ENCODE measurements at regions not wholly inside any gene's neighbourhood (a gene's known extent, or its start where the extent isn't known, plus 50 kb on each side); places are given as distances from the start of the nearest gene placed in this dataset.

DNA sequence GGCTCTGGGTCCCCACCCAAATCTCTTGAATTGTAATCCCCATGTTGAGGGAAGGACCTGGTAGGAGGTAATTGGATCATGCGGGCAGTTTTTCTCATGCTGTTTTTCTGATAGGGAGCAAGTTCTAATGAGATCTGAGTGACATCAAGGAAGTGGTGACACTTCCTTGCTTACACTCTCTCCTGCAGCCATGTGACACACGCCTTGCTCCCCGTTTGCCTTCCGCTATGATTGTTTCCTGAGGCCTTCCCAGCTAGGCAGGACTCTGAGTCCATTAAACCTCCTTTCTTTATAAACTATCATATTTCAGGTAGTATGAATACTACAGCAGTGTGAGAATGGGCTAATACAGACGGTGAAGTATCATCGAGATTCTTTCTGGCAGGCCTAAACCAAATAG lies 1040.4 kb upstream of the MIR17HG start:
- Histone ChIP-seq H3K27ac (no peak overlapping the region), H3K36me3 (no peaks in the 10 kb centered on the region), H3K27me3 (ENCODE audit: low read depth) (no peaks in the 10 kb centered on the region), H3K9me3 (no peaks in the 10 kb centered on the region), H3K4me1 (no peaks in the 10 kb centered on the region), H3K4me3 (no peak overlapping the region)
- intact Hi-C loops (cut with DNase I): no loop called here
- ATAC-seq (no peak), DNase-seq (no peak)
- TF ChIP-seq, protein P1, sequence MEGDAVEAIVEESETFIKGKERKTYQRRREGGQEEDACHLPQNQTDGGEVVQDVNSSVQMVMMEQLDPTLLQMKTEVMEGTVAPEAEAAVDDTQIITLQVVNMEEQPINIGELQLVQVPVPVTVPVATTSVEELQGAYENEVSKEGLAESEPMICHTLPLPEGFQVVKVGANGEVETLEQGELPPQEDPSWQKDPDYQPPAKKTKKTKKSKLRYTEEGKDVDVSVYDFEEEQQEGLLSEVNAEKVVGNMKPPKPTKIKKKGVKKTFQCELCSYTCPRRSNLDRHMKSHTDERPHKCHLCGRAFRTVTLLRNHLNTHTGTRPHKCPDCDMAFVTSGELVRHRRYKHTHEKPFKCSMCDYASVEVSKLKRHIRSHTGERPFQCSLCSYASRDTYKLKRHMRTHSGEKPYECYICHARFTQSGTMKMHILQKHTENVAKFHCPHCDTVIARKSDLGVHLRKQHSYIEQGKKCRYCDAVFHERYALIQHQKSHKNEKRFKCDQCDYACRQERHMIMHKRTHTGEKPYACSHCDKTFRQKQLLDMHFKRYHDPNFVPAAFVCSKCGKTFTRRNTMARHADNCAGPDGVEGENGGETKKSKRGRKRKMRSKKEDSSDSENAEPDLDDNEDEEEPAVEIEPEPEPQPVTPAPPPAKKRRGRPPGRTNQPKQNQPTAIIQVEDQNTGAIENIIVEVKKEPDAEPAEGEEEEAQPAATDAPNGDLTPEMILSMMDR (IDR thresholded peaks at IDR 0.05): no peak

DNA sequence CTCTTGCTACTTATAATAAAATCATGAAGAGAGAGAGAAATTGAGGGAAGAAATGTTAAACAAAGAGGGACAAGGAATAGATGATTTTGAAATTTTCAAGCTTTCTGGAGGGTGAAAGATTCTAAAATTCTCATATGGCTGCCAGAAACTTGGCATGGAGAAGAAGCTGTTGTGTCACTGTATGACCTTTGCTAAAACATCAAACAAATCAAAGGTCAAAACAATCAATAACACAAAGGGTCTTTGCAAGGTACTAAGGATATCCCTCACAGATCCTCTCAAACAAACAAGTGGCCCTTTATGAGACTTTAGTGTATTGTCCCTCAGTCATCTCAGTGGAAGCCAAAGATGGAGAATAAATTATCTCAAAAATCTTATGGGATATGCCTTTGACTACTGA lies 1039.2 kb upstream of the MIR17HG start:
- no peaks in the 10 kb centered on the region for H3K36me3 ChIP-seq
- H3K4me3 ChIP-seq: no peak overlapping the region
- intact Hi-C loops (cut with DNase I): no loop called here
- no peaks in the 10 kb centered on the region for H3K4me1 ChIP-seq
- H3K27ac ChIP-seq: no peak overlapping the region
- ATAC-seq: no peak
- no peaks in the 10 kb centered on the region for H3K9me3 ChIP-seq
- no peaks in the 10 kb centered on the region for H3K27me3 ChIP-seq (ENCODE audit: low read depth)
- TF ChIP-seq, protein P1 (IDR thresholded peaks at IDR 0.05): no peak
- DNase-seq: no peak

DNA sequence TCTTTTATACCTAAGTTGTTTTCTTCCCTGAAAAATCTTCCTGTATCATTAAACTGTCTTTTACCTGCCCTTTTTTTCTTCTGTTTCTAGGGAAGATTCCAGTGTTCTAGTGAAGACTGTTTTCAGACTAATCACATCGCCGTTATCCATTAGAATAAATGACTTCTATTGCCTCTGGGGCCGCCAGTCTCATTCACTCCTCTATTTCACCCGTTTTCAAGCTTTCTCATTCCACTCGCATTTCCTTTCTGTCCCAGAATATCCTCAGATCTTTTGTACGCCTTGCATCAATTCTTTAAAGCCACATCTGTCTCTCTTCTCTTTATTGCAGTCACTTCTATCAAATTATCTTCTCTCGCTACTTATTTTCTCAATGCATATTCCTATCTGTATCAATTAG lies 1035.6 kb upstream of the MIR17HG start:
- Histone ChIP-seq H3K9me3 (no peaks in the 10 kb centered on the region), H3K27ac (no peak overlapping the region), H3K27me3 (ENCODE audit: low read depth) (no peaks in the 10 kb centered on the region), H3K4me3 (no peak overlapping the region), H3K36me3 (no peaks in the 10 kb centered on the region), H3K4me1 (no peaks in the 10 kb centered on the region)
- ATAC-seq (no peak), DNase-seq (no peak)
- intact Hi-C loops (cut with DNase I): no loop called here
- TF ChIP-seq, protein P1 (IDR thresholded peaks at IDR 0.05): no peak

DNA sequence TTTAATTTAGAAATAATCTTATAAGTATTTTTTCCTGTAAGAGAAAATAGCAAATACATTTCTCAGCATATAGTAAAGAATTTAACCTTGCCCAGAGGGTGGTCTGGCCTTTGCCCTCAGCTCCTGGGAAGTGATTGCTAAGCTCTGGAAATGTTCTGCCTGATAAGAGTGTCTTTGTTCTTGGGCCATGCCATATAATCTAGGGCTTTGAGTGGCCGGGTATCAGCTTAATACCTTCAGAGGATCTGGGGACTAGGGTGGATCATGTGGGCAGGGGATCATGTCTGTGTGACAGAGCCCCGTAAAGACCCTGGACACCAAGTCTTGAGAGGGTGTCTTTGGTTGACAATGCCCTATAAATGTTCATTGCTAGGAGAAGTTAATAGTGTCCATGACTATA lies 1032.4 kb upstream of the MIR17HG start:
- Histone ChIP-seq H3K4me1 (no peaks in the 10 kb centered on the region), H3K27me3 (ENCODE audit: low read depth) (no peaks in the 10 kb centered on the region), H3K4me3 (no peak overlapping the region), H3K9me3 (no peaks in the 10 kb centered on the region), H3K27ac (no peak overlapping the region), H3K36me3 (no peaks in the 10 kb centered on the region)
- ATAC-seq: no peak
- intact Hi-C loops (cut with DNase I): no loop called here
- TF ChIP-seq, protein P1 (IDR thresholded peaks at IDR 0.05): no peak
- DNase-seq: no peak

DNA sequence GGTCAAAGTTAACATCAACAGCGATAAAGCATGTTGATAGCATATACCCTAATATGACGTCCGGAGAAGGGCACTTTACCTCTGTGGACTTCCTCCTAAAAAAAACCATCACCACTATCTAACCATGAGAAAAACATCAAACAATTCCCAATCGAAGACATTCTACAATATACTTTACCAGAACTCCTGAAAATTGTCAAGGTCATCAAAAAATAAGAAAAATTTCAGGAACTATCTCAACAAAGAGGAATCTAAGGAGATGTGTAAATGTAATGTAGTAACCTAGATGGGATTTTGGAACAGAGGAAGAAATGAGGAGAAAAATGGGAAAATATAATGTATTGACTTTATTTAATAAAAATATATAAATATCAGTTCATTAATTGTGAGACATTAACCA lies 1026.8 kb upstream of the MIR17HG start:
- Histone ChIP-seq H3K9me3 (no peaks in the 10 kb centered on the region), H3K36me3 (no peaks in the 10 kb centered on the region), H3K4me3 (no peak overlapping the region), H3K27me3 (ENCODE audit: low read depth) (no peaks in the 10 kb centered on the region), H3K27ac (no peak overlapping the region), H3K4me1 (no peaks in the 10 kb centered on the region)
- TF ChIP-seq, protein P1 (IDR thresholded peaks at IDR 0.05): no peak
- intact Hi-C loops (cut with DNase I): no loop called here
- ATAC-seq (no peak), DNase-seq (no peak)

Measured in lower lobe of right lung (tissue), 2 donors.